HG03135 (cell line): ENCODE measurements at regions not wholly inside any gene's neighbourhood (a gene's known extent, or its start where the extent isn't known, plus 50 kb on each side); places are given as distances from the start of the nearest gene placed in this dataset.
"Not testable (repeated sequence)": the region's sequence is repeated elsewhere in the genome, so short reads cannot be mapped to it uniquely, and the experiment has no call there.

Experiments used
- ATAC-seq: cut with Tn5 transposase; IDR thresholded peaks from one replicate; pipeline ENCODE4 v1.9.1; 2021; ENCODE audit warnings: mild to moderate bottlenecking, moderate library complexity; ENCODE audit not compliant: unreplicated experiment

- ATAC-seq = no peak
Observed at GRCh38 chr10:109663122-109663521, 260.2 kb downstream of the XPNPEP1 start.

- ATAC-seq = not testable (repeated sequence)
Observed at GRCh38 chr10:109652612-109653011, 270.7 kb downstream of the XPNPEP1 start.

- ATAC-seq = no peak
Observed at GRCh38 chr10:109650228-109650627, 273.1 kb downstream of the XPNPEP1 start.

- no peak for ATAC-seq
Observed at GRCh38 chr10:109647627-109648026, 275.7 kb downstream of the XPNPEP1 start.

DNA sequence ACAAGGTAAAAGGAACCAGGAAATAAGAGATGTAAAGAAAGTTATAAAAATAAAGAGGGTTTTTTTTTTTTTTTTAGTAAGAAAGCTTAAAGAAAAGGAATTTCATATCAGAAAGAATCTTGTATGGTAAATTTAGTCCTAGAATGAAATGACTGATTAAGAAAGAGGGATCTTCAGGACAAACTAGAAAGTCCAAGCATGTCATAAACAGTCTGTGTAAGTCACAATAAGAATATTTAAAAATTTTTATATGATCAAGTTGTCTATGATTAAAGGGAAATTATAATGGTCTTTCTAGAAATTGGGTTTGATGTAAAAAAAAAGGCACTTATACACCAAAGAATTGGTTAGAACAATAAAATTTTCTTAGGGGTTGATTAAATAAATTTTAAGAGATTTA lies 289.5 kb downstream of the XPNPEP1 start:
- no peak for ATAC-seq

DNA sequence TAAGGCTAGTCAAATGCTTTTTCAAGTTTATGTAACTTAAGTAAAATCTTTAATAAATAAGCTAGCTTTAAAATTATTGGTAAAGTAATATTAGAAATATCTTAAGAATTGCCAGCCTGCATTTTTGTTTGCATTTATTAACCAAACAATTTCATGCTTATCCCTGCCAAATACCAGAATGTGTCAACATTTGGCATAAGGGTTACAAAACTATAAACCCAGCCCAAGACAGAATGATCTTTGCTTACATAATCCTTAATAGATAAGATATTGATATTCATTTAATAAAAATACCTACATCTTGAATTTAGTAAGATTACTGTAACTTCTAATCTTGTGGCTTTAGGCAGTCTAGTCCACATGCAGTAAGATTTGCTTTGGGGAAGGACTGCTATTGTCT lies 290.3 kb downstream of the XPNPEP1 start:
- not testable (repeated sequence) for ATAC-seq

- ATAC-seq = no peak
Observed at GRCh38 chr10:109624939-109625338, 298.4 kb downstream of the XPNPEP1 start.

- ATAC-seq = no peak
Observed at GRCh38 chr10:109622566-109622965, 300.7 kb downstream of the XPNPEP1 start.

DNA sequence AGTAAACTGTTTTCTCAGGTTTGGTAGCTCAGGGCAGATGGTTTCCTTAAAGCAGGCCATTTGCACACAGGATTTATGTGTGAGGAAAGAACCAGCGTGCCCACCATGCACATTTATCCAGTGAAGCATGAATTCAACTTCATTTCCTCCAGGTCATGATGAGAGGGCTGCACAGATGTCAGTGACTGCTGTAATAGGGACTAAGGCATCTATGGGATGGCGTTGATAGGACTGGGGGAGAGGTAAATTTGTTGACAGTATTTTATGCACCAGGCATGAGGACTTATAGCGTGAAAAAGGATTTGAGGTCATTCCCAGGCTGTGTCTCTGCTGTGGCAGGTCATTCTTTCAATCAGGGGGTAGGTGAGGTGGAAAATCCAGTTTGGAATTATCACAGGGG lies 302.9 kb downstream of the XPNPEP1 start:
- no peak for ATAC-seq

DNA sequence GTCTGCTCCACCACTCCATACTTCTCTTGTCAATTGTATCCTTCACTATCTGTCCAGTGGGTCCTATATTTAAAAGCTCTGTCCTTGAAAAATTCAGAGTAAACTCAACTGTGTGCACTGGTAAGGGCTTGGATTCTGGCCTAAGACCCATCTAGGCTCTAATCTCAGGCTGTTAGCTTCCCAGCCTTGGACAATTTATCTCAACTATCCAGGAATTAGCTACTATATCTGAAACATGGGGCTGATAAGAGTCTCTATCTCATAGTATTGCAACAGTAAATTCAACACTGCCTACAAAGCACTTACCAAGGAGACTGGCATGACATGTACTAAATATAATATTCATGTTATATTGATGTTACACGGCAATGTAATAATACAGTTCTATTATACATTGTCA lies 303.4 kb downstream of the XPNPEP1 start:
- ATAC-seq = no peak

DNA sequence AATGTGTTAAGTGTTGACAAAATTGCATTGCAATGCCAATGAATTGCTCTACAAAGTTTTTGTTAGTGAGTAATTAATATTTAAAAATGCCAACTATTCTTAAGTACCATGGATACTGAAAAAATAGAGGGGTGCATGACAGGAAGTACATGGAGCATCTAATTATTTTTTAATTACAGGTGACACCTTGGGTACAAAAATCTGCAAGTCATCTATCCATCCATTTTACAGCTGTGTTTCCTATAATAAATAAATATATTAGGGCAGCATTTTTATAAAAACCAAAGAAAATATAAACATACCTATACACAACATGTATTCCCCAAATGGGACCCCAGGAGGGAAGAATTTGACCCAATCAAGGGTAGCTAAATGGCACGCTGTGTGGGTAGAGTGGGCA lies 304.6 kb downstream of the XPNPEP1 start:
- ATAC-seq = no peak

- ATAC-seq = no peak
Observed at GRCh38 chr10:109618301-109618700, 305.0 kb downstream of the XPNPEP1 start.

DNA sequence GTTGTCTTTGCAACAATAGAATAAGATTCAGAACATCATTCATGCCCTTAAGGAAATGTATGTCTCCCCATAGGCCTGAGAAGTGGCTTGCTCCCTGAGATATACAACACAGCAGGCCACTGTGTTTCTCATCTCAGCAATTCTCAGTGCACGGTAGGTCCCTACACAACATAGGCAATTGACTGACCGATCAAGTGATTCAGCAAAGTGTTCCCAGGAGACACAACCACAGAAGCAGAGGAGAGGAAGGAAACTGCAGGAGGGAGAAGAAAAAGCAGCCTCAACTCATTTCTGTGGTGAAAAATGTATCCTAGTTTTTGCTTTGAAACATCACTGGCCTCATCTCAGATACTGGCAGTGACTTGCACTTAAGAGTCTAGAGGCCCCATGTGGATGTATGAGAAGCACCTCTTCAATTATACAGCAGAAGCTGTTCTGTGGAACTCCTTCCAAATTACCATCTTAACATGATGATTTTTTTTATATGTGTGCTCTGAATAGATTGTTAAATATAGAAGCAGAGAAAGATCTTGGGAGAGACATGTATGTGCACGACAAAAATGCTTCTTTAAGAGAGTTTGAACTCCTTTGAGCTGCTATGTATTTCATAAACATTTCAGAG lies 306.8 kb downstream of the XPNPEP1 start:
- no peak for ATAC-seq

DNA sequence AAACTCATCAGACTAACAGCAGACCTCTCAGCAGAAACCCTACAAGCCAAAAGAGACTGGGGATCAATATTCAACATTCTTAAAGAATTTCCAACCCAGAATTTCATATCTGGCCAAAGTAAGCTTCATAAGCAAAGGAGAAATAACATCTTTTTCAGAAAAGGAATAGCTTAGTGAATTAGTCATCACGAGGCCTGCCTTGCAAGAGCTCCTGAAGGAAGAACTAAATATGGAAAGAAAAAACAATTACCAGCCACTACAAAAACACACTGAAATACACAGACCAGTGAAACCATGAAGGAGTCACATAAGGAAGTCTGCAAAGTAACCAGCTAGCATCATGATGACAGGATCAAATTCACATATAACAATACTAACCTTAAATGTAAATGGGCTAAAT lies 328.0 kb downstream of the XPNPEP1 start:
- ATAC-seq = not testable (repeated sequence)

- no peak for ATAC-seq
Observed at GRCh38 chr10:109593682-109594081, 329.6 kb downstream of the XPNPEP1 start.

- ATAC-seq = no peak
Observed at GRCh38 chr10:109592391-109592790, 330.9 kb downstream of the XPNPEP1 start.

GRCh38 chr10:109591601-109592000 lies 331.7 kb downstream of the XPNPEP1 start:
- ATAC-seq = no peak

GRCh38 chr10:109588259-109588658 lies 335.1 kb downstream of the XPNPEP1 start:
- ATAC-seq = no peak

GRCh38 chr10:109587366-109587765 lies 335.9 kb downstream of the XPNPEP1 start:
- ATAC-seq = no peak

DNA sequence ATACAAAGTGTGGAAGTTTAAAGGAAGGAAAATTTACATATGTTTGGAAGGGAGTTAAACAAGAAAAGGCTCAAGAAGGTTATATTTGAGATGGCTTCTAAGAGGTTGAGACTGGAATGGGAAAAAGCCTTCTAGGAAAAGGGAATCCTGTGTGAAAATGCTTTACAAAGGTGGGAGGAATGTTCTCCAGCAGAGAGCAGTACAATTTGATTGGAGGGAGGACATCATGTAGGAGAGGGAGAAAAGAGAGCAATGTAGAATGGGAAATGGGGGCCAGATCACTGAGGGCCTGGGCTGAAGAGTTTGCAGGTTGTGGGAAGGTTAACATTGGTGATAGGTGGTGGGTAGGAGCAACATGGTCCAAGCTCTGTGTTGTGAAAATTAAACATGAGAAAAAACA lies 366.9 kb downstream of the XPNPEP1 start:
- no peak for ATAC-seq

DNA sequence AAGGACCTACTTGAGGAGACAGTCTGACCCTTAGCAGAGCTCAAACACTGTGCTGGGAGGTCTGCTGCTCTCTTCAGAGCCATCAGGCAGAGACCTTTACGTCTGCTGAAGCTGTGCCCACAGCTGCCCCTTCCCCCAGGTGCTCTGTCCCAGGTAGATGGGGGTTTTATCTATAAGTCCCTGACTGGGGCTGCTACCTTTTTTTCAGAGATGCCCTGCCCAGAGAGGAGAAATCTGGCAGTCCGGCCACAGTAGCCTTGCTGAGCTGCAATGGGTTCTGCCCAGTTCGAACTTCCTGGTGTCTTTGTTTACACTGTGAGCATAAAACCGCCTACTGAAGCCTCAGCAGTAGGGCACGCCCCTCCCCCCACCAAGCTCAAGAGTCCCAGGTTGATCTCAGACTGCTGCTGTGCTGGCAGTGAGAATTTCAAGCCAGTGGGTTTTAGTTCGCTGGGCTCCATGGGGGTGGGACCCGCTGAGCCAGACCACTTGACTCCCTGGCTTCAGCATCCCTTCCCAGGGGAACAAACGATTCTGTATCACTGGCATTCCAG lies 381.2 kb downstream of the XPNPEP1 start:
- ATAC-seq = not testable (repeated sequence)

- no peak for ATAC-seq
Observed at GRCh38 chr10:109534193-109534592, 389.1 kb downstream of the XPNPEP1 start.

DNA sequence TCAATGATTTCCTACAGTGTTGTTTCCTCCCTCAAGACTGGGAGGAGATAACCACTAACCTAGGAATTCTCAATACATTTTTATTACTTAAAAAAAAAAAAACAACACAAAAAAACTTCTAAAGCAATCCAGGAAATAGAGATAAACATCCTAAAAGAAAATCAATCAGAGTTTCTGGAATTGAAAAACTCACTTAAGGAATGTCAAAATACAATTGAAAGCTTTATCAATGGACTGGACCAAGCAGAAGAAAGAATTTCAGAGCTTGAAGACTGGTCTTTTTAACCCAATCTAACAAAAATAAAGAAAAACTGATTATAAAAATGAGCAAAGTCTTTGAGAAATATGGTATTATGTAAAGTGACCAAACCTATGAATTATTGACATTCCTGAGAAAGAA lies 394.1 kb downstream of the XPNPEP1 start:
- ATAC-seq = no peak
